ENCODE measurements at regions not wholly inside any gene's neighbourhood (a gene's known extent, or its start where the extent isn't known, plus 50 kb on each side); places are given as distances from the start of the nearest gene placed in this dataset.

GRCh38 chr10:110426294-110427181, 71.2 kb upstream of the DUSP5 start:
- POLR2A ChIA-PET: interaction anchor here (0.7 to 0.9 kb wide), 2 partner anchors 11 to 72 kb away, joined by 4 to 5 read pairs; no protein-coding TSS in a partner anchor
- CTCF ChIA-PET: interaction anchor here (0.6 to 1.5 kb wide), 6 partner anchors 9 to 72 kb away, joined by 3 to 4 read pairs (median 3); no protein-coding TSS in a partner anchor
- TF ChIP-seq CTCF (IDR thresholded peaks at IDR 0.05; ENCODE audit: control extremely low read depth, extremely low read depth, low read depth, missing control alignments): no peak
- DNase-seq (ENCODE audit: extremely low spot score): no peak

- POLR2A ChIA-PET: no interaction called here
- DNase-seq (ENCODE audit: extremely low spot score): no peak
- CTCF ChIA-PET: interaction anchor here (1.1 to 2.7 kb wide), 4 partner anchors 11 to 26 kb away, joined by 3 to 9 read pairs (median 3); no protein-coding TSS in a partner anchor
- TF ChIP-seq CTCF (IDR thresholded peaks at IDR 0.05; ENCODE audit: control extremely low read depth, extremely low read depth, low read depth, missing control alignments): no peak
Measured at GRCh38 chr10:110429301-110429700, 68.4 kb upstream of the DUSP5 start.

GRCh38 chr10:110430340-110431273, 67.1 kb upstream of the DUSP5 start:
- POLR2A ChIA-PET: no interaction called here
- no peak for TF ChIP-seq CTCF (IDR thresholded peaks at IDR 0.05; ENCODE audit: control extremely low read depth, extremely low read depth, low read depth, missing control alignments)
- DNase-seq (ENCODE audit: extremely low spot score): no peak
- CTCF ChIA-PET: interaction anchor here (0.6 to 2.7 kb wide), 15 partner anchors 9 to 134 kb away, joined by 3 to 9 read pairs (median 3); no protein-coding TSS in a partner anchor

GRCh38 chr10:110431659-110432058, 66.0 kb upstream of the DUSP5 start:
- TF ChIP-seq CTCF (IDR thresholded peaks at IDR 0.05; ENCODE audit: control extremely low read depth, extremely low read depth, low read depth, missing control alignments): no peak
- ChIA-PET CTCF (interaction anchor here (0.6 to 2.4 kb wide), 8 partner anchors 10 to 98 kb away, joined by 3 to 8 read pairs (median 3); no protein-coding TSS in a partner anchor), POLR2A (no interaction called here)
- no peak for DNase-seq (ENCODE audit: extremely low spot score)

- ChIA-PET POLR2A (no interaction called here), CTCF (interaction anchor here (0.6 to 2.4 kb wide), 4 partner anchors 15 to 77 kb away, joined by 3 to 8 read pairs (median 4); no protein-coding TSS in a partner anchor)
- no peak for TF ChIP-seq CTCF (IDR thresholded peaks at IDR 0.05; ENCODE audit: control extremely low read depth, extremely low read depth, low read depth, missing control alignments)
- no peak for DNase-seq (ENCODE audit: extremely low spot score)
Measured at GRCh38 chr10:110432084-110432483, 65.6 kb upstream of the DUSP5 start.

Data from GM10248 (cell line).